ENCODE measurements at regions not wholly inside any gene's neighbourhood (a gene's known extent, or its start where the extent isn't known, plus 50 kb on each side); places are given as distances from the start of the nearest gene placed in this dataset.

DNA sequence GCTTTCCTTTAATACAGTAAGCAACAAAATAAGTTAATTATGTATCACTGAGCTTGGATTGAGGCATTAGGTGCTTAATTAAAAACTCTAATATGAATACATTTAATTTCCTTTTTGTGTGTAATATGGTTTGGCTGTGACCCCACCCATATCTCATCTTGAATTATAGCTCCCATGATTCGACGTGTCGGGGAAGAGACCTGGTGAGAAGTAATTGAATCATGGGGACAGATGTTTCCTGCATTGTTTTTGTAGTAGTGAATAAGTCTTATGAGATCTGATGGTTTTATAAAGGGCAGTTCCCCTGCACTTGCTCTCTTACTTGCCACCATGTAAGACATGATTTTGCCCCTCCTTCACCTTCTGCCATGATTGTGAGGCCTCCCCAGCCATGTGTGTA is 325.4 kb upstream of the CDH7 start:
- no peak overlapping the region for H3K4me3 ChIP-seq (ENCODE audit: low read depth, low read length)
- TF ChIP-seq, protein P1, sequence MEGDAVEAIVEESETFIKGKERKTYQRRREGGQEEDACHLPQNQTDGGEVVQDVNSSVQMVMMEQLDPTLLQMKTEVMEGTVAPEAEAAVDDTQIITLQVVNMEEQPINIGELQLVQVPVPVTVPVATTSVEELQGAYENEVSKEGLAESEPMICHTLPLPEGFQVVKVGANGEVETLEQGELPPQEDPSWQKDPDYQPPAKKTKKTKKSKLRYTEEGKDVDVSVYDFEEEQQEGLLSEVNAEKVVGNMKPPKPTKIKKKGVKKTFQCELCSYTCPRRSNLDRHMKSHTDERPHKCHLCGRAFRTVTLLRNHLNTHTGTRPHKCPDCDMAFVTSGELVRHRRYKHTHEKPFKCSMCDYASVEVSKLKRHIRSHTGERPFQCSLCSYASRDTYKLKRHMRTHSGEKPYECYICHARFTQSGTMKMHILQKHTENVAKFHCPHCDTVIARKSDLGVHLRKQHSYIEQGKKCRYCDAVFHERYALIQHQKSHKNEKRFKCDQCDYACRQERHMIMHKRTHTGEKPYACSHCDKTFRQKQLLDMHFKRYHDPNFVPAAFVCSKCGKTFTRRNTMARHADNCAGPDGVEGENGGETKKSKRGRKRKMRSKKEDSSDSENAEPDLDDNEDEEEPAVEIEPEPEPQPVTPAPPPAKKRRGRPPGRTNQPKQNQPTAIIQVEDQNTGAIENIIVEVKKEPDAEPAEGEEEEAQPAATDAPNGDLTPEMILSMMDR (IDR thresholded peaks at IDR 0.05; ENCODE audit: low read depth, low read length): no peak
- TF ChIP-seq MYC (IDR thresholded peaks at IDR 0.05; ENCODE audit: low read depth, low read length) (no peak), POLR2A (IDR thresholded peaks at IDR 0.05; ENCODE audit: extremely low read depth, insufficient read length) (no peak)
- TF ChIP-seq, protein P2, sequence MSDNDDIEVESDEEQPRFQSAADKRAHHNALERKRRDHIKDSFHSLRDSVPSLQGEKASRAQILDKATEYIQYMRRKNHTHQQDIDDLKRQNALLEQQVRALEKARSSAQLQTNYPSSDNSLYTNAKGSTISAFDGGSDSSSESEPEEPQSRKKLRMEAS (IDR thresholded peaks at IDR 0.05; ENCODE audit: low read depth, low read length): no peak
- no peak for DNase-seq (ENCODE audit: low read depth)

GRCh38 chr18:65423776-65424175 is 327.0 kb upstream of the CDH7 start:
- TF ChIP-seq MYC (IDR thresholded peaks at IDR 0.05; ENCODE audit: low read depth, low read length) (no peak), POLR2A (IDR thresholded peaks at IDR 0.05; ENCODE audit: extremely low read depth, insufficient read length) (no peak)
- TF ChIP-seq, protein P1 (IDR thresholded peaks at IDR 0.05; ENCODE audit: low read depth, low read length): no peak
- TF ChIP-seq, protein P2 (IDR thresholded peaks at IDR 0.05; ENCODE audit: low read depth, low read length): no peak

DNA sequence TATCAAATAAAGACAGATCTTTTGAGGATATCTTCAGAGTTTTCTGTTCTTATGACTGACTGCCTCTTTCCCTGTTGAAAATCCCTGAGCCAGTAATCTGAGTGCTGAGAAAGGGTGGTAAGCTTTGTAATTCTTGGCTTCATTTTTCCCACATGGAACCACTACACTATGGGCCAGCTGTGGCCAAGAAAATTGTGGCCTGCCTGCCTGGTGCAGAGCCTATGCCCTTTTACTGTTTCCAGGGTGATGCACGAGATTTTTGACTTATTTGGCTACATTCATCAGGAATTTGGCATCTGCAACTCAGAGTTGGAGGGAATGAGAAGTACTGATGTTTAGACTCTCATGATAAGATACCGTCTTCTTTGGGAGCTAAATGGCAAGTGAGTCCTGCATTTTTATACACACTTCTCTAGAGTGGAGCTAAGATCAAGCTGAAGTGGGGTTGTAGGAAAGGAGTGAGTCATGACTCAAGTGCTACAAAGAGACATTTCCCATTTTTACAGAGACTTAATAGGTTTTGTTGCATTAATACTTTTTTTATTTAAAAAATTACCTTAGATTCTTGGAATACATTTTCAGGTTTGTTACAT is 328.2 kb upstream of the CDH7 start:
- H3K4me3 ChIP-seq (ENCODE audit: low read depth, low read length): no peak overlapping the region
- no peak for DNase-seq (ENCODE audit: low read depth)
- TF ChIP-seq, protein P1 (IDR thresholded peaks at IDR 0.05; ENCODE audit: low read depth, low read length): no peak
- no peak for TF ChIP-seq MYC (IDR thresholded peaks at IDR 0.05; ENCODE audit: low read depth, low read length)
- no peak for TF ChIP-seq POLR2A (IDR thresholded peaks at IDR 0.05; ENCODE audit: extremely low read depth, insufficient read length)

More at GRCh38 chr18:65423776-65424175, 327.0 kb upstream of the CDH7 start:
- H3K4me3 ChIP-seq (ENCODE audit: low read depth, low read length): no peak overlapping the region
- DNase-seq (ENCODE audit: low read depth): no peak

DNA sequence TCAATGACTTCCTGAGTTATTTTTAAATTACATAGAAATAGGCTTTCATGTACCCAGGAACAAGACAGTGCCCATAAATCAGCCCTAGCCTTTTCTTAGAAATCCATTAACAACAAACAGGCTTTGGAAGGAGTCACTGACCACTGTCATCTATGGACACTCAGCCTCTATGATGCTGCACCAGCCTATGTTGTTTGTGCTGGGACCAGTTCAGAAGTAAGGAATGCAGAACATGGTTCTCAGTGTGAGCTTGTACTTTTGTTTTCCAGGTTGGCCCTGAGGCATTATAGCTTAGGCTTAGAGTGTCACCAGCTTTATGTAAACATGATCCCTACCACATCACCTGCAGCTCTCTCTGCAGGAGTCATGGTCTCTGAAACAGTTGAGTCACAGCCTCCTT is 335.7 kb upstream of the CDH7 start:
- TF ChIP-seq MYC (IDR thresholded peaks at IDR 0.05; ENCODE audit: low read depth, low read length): no peak
- TF ChIP-seq, protein P1 (IDR thresholded peaks at IDR 0.05; ENCODE audit: low read depth, low read length): no peak
- TF ChIP-seq POLR2A (IDR thresholded peaks at IDR 0.05; ENCODE audit: extremely low read depth, insufficient read length): no peak
- TF ChIP-seq, protein P2 (IDR thresholded peaks at IDR 0.05; ENCODE audit: low read depth, low read length): no peak
- no peak for DNase-seq (ENCODE audit: low read depth)
- no peak overlapping the region for H3K4me3 ChIP-seq (ENCODE audit: low read depth, low read length)

DNA sequence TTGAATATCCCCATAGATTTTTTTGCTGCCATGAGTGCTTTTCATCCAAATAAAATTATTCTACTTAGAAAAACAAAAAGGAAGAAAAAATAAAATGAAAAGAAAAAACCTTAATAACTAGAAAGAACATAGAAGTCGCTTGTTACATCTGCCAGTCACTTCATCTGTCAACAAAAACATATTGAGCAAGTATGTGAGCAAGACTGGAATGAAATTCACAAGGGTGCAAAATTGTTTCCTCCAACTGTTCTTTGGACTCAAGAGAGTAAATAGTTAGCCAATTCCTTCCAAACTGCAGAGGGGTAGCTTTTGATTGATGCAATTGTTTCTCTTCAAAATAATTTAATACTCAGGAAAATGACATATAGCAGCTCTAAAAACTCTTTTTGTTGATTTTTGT is 336.3 kb upstream of the CDH7 start:
- TF ChIP-seq, protein P1 (IDR thresholded peaks at IDR 0.05; ENCODE audit: low read depth, low read length): no peak
- TF ChIP-seq MYC (IDR thresholded peaks at IDR 0.05; ENCODE audit: low read depth, low read length) (no peak), POLR2A (IDR thresholded peaks at IDR 0.05; ENCODE audit: extremely low read depth, insufficient read length) (no peak)
- TF ChIP-seq, protein P2 (IDR thresholded peaks at IDR 0.05; ENCODE audit: low read depth, low read length): no peak
- no peak for DNase-seq (ENCODE audit: low read depth)
- H3K4me3 ChIP-seq (ENCODE audit: low read depth, low read length): no peak overlapping the region

GRCh38 chr18:65411061-65411460 is 339.8 kb upstream of the CDH7 start:
- no peak overlapping the region for H3K4me3 ChIP-seq (ENCODE audit: low read depth, low read length)
- no peak for DNase-seq (ENCODE audit: low read depth)
- TF ChIP-seq, protein P1 (IDR thresholded peaks at IDR 0.05; ENCODE audit: low read depth, low read length): no peak
- TF ChIP-seq, protein P2 (IDR thresholded peaks at IDR 0.05; ENCODE audit: low read depth, low read length): no peak
